ENCODE measurements at regions not wholly inside any gene's neighbourhood (a gene's known extent, or its start where the extent isn't known, plus 50 kb on each side); places are given as distances from the start of the nearest gene placed in this dataset.

DNA sequence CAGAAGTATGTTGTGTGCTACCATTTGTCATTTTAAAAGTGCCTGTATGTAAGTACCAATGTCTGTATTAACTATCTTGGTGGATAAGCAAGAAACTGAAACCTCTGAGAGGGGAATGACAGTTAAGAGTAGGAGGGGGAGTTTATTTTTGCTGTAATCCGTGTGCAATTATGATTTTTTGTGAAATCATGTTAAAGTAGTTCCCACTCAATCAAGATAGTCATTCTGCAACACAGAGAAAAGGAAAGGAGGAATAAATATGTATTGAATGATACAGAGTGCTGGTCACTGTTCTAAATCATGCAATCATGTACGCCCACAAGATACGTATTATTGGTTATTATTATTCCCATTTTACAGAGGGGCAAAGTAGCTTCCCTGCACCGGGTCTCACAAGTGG, 105.1 kb upstream of the UBE2E1 start:
- H3K27ac Mint-ChIP-seq: no peak overlapping the region
- DNase-seq (ENCODE audit: low spot score): no peak
- peaks cover 2% of the 10 kb centered on the region for H3K27me3 Mint-ChIP-seq (ENCODE audit: low read depth)
- H3K4me3 Mint-ChIP-seq (ENCODE audit: low read depth): no peak overlapping the region
- intact Hi-C loops (cut with micrococcal nuclease): no loop called here
- H3K4me1 Mint-ChIP-seq (ENCODE audit: low read depth): no peaks in the 10 kb centered on the region
- H3K9me3 Mint-ChIP-seq: no peaks in the 10 kb centered on the region
- no peaks in the 10 kb centered on the region for H3K36me3 Mint-ChIP-seq (ENCODE audit: low read depth)

DNA sequence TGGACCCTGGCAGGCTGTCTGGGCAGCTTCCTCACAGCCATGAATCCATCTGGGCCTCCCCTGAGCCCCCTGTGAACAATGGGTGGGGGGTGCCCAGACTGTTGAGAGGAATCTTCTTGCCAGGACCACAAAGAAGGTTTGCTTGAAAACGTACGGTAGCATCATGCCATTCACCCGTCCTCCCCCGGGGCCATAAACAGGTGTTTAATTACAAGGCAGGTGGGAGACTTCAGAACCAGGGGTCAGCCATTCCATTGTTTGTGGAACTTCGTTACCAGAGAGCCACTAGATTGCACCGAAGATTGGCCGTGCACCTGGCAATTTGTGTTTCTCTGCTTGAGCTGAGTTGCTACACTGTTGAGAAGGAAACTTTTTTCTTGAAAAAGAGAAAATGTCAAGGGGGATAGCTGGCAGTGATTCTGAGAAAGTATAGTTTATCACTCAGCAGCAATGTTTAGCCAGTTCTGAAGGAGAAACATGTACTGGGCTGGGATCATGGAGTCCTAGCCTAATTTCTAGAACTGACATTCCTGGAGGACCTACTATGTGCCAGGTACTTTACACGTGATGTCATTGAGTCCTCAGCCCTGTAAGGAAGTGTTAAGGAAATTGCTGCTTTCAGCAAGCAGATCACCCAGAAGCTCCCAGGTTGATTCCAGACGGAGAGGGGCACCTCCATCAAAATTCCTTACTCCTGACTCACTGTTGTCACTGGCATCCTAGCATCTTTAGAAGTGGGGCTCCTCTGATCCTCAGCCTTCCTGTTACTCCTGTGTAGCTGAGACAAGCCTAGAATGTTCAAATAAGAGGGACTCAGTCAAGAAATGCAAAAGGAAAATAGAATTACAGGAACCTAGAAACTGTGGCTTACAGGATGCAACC, 103.8 kb upstream of the UBE2E1 start:
- H3K9me3 Mint-ChIP-seq: no peaks in the 10 kb centered on the region
- peaks cover 4% of the 10 kb centered on the region for H3K27me3 Mint-ChIP-seq (ENCODE audit: low read depth)
- H3K27ac Mint-ChIP-seq: no peak overlapping the region
- H3K36me3 Mint-ChIP-seq (ENCODE audit: low read depth): no peaks in the 10 kb centered on the region
- no peak overlapping the region for H3K4me3 Mint-ChIP-seq (ENCODE audit: low read depth)
- intact Hi-C loops (cut with micrococcal nuclease): no loop called here
- no peaks in the 10 kb centered on the region for H3K4me1 Mint-ChIP-seq (ENCODE audit: low read depth)
- no peak for DNase-seq (ENCODE audit: low spot score)

DNA sequence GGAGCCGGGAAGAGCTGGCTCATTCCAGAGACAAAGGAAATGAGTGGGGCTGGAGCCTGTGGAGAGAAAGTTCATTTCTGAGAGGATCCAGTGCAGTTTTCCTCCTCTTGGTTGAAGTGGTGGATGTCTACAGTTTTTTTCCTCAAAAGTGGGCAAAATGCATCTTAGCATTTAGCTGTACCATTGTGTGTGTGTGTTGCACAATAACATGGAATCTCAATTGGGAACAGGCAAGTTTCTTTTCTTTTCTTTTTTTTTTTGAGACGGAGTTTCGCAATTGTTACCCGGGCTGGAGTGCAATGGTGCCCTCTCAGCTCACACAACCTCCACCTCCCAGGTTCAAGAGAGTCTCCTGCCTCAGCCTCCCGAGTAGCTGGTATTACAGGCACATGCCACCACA, 101.5 kb upstream of the UBE2E1 start:
- Mint-ChIP-seq H3K27ac (no peak overlapping the region), H3K27me3 (ENCODE audit: low read depth) (peaks cover 4% of the 10 kb centered on the region), H3K4me3 (ENCODE audit: low read depth) (no peak overlapping the region), H3K4me1 (ENCODE audit: low read depth) (no peaks in the 10 kb centered on the region), H3K36me3 (ENCODE audit: low read depth) (no peaks in the 10 kb centered on the region), H3K9me3 (no peaks in the 10 kb centered on the region)
- intact Hi-C loops (cut with micrococcal nuclease): no loop called here
- no peak for DNase-seq (ENCODE audit: low spot score)

DNA sequence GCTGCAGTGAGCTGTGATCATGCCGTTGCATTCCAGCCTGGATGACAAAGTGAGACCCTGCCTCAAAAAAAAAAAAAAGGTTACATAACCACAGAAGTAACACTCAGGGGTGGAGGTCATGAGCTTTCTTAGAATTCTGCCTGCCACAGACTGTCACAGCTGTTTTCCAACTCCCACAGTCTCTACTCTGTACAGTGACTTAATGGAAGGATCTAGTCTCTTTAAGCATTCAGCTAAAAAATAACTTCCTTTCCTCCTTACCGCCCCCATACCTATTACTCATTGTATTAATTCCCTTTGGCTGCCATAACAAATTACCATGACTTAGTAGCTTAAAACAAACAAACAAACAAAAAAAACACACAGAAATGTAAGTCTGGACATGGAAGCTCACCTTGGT, 99.6 kb upstream of the UBE2E1 start:
- Mint-ChIP-seq H3K4me1 (ENCODE audit: low read depth) (no peaks in the 10 kb centered on the region), H3K27ac (no peak overlapping the region), H3K27me3 (ENCODE audit: low read depth) (peaks cover 7% of the 10 kb centered on the region), H3K9me3 (no peaks in the 10 kb centered on the region), H3K4me3 (ENCODE audit: low read depth) (no peak overlapping the region), H3K36me3 (ENCODE audit: low read depth) (no peaks in the 10 kb centered on the region)
- no peak for DNase-seq (ENCODE audit: low spot score)
- intact Hi-C loops (cut with micrococcal nuclease): no loop called here

DNA sequence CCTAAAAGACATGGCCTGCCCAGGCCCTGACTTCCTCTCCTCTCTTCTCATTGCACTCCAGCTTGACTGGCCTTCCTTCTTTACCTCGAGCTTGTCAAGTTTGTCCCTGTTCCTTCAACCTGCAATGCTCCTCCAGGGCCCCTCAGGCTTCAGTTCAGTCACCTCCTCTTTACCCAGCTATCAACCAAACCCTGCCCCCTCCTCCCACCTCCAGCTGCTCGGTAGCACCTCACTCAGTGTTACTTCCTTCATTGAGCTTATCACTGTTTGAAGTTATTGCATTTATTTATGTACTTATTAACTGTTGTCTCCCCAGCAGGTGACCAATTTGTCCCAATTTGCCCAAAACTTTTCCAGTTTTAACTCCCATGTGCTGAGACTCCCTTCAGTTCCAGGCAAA, 95.8 kb upstream of the UBE2E1 start:
- Mint-ChIP-seq H3K27ac (no peak overlapping the region), H3K4me3 (ENCODE audit: low read depth) (no peak overlapping the region), H3K27me3 (ENCODE audit: low read depth) (peaks cover 15% of the 10 kb centered on the region), H3K9me3 (no peaks in the 10 kb centered on the region), H3K36me3 (ENCODE audit: low read depth) (no peaks in the 10 kb centered on the region), H3K4me1 (ENCODE audit: low read depth) (no peaks in the 10 kb centered on the region)
- DNase-seq (ENCODE audit: low spot score): no peak
- intact Hi-C loops (cut with micrococcal nuclease): no loop called here

DNA sequence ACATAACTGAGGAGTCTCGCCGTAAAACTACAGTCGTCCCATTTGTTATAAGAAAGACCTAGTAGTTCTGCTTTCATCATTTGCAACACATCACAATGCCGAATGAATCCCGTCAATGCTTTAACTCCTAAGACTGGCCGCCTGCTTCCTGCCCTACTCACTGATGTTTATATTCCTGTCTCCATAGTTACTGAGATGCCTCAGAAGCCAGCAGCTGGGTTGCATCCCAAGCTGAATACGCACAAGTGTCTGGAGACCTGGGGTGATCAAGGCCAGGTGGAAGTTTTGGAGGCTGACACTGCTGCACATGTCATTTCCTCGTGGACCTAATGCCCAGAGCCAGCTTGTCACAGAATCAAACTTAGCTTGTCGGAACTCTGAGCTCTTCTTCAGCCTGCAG, 95.2 kb upstream of the UBE2E1 start:
- no peak for DNase-seq (ENCODE audit: low spot score)
- intact Hi-C loops (cut with micrococcal nuclease): no loop called here
- H3K27ac Mint-ChIP-seq: no peak overlapping the region
- no peak overlapping the region for H3K4me3 Mint-ChIP-seq (ENCODE audit: low read depth)
- peaks cover 16% of the 10 kb centered on the region for H3K27me3 Mint-ChIP-seq (ENCODE audit: low read depth)
- no peaks in the 10 kb centered on the region for H3K4me1 Mint-ChIP-seq (ENCODE audit: low read depth)
- H3K9me3 Mint-ChIP-seq: no peaks in the 10 kb centered on the region
- H3K36me3 Mint-ChIP-seq (ENCODE audit: low read depth): no peaks in the 10 kb centered on the region

DNA sequence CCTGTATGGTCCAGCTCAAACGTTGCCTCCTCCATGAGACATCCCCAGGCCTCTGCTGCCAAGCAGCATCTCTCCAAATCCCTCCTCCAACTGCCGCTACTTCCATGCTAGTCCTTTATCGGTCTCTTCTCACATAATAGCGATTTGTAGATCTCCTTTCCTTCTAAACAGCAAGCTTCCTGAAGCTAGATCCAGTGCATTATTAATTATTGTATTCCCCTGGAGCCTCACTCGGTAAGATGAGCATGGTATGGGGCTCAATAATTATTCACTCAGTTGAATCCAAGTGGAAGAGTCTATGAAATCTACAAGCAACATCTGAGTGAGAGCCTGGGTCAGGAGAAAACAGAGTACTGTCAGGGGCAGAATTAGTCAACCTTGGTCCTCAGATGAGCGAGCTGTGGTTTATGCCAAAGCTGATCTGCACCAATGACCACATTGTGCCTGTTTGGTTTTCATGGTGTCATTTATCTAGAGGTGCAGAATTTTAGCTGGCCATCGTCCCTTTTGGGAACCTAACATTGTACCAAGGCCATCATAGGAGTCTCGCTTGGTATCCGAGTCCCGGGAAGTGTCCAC, 93.8 kb upstream of the UBE2E1 start:
- H3K36me3 Mint-ChIP-seq (ENCODE audit: low read depth): no peaks in the 10 kb centered on the region
- H3K4me3 Mint-ChIP-seq (ENCODE audit: low read depth): no peak overlapping the region
- peaks cover 17% of the 10 kb centered on the region for H3K27me3 Mint-ChIP-seq (ENCODE audit: low read depth)
- intact Hi-C loops (cut with micrococcal nuclease): no loop called here
- no peak for DNase-seq (ENCODE audit: low spot score)
- H3K9me3 Mint-ChIP-seq: no peaks in the 10 kb centered on the region
- H3K4me1 Mint-ChIP-seq (ENCODE audit: low read depth): no peaks in the 10 kb centered on the region
- H3K27ac Mint-ChIP-seq: no peak overlapping the region

DNA sequence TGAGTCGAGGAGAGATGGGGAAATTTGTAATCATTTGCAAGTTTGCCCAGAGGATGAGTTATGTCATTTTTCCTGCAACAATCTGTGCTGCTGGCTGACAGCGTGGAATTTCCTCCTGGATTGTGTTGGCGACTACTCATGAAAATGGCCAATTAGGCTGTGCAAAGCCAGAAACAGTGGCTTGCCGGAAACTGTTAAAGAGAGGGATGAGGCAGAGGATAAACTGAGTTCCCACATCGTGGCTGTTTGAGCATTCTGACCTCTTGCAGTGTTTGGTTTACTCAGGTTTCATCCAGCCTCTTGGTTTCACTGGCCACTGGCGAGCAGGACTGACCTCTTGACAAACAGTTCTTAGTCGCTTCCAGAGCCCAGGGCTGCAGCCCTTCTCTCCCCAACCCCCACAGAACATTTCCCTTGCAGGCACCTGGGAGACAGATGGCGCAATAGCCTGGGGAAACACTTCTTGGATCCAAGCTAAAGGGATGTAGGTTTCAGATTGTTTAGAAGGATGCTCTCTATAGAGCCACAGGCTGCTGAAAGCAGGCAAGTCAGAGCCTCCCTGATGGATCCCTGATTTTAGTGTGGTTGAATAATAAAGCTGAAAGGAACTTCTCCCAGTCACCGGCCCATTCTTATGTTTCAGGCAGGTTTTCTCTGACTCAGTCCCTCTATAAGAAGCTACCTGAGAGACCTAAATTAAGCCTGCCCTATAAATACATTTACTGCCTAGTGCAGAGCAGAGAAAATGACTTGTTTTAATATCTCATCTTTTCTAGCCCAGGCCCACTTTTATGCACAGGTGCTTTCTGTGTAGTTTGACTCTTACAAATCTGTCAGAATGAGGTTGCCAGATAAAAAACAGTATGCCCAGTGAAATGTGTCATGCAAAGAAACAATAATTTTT, 92.8 kb upstream of the UBE2E1 start:
- no peak for DNase-seq (ENCODE audit: low spot score)
- H3K9me3 Mint-ChIP-seq: no peaks in the 10 kb centered on the region
- peaks cover 17% of the 10 kb centered on the region for H3K27me3 Mint-ChIP-seq (ENCODE audit: low read depth)
- H3K4me1 Mint-ChIP-seq (ENCODE audit: low read depth): no peaks in the 10 kb centered on the region
- intact Hi-C loops (cut with micrococcal nuclease): no loop called here
- H3K27ac Mint-ChIP-seq: no peak overlapping the region
- H3K36me3 Mint-ChIP-seq (ENCODE audit: low read depth): no peaks in the 10 kb centered on the region
- no peak overlapping the region for H3K4me3 Mint-ChIP-seq (ENCODE audit: low read depth)

DNA sequence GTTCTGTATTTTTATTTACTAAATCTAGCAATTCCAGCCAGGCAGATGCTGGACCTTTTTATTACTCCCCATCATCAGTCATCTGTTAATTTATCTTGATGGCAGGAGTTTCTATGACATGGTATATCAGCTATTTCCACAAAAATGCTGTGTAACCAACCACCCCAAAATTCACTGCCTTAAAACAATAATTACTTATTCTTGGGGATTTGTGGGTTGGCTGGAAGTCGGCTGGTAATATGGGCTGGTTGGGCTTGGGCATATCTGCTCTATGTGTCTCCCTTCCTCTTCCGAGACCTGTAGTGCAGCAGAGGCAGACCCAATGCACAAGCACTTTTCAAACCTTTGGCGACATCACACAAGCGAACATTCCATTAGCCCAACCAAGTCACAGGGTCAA, 92.1 kb upstream of the UBE2E1 start:
- H3K4me3 Mint-ChIP-seq (ENCODE audit: low read depth): no peak overlapping the region
- peaks cover 19% of the 10 kb centered on the region for H3K27me3 Mint-ChIP-seq (ENCODE audit: low read depth)
- no peaks in the 10 kb centered on the region for H3K9me3 Mint-ChIP-seq
- no peaks in the 10 kb centered on the region for H3K36me3 Mint-ChIP-seq (ENCODE audit: low read depth)
- DNase-seq (ENCODE audit: low spot score): no peak
- H3K4me1 Mint-ChIP-seq (ENCODE audit: low read depth): no peaks in the 10 kb centered on the region
- intact Hi-C loops (cut with micrococcal nuclease): no loop called here
- no peak overlapping the region for H3K27ac Mint-ChIP-seq

DNA sequence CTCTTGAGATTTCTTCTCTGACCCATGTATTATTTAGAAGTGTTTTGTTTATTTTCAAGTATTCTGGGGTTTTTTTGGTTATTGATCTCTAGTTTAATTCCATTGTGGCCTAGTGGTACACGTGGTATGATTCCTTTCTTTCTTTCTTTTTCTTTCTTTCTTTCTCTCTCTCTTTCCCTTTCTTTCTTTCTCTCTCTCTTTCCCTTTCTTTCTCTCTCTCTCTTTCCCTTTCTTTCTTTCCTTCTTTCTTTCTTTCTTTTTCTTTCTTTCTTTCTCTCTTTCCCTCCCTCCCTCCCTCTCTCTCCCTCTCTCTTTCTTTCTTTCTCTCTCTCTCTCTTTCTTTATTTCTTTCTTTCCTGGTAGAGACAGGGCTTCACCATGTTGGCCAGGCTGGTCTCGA, 85.7 kb upstream of the UBE2E1 start:
- Mint-ChIP-seq H3K27me3 (ENCODE audit: low read depth) (peaks cover 8% of the 10 kb centered on the region), H3K36me3 (ENCODE audit: low read depth) (no peaks in the 10 kb centered on the region), H3K9me3 (no peaks in the 10 kb centered on the region), H3K27ac (no peak overlapping the region), H3K4me1 (ENCODE audit: low read depth) (no peaks in the 10 kb centered on the region), H3K4me3 (ENCODE audit: low read depth) (no peak overlapping the region)
- intact Hi-C loops (cut with micrococcal nuclease): no loop called here
- no peak for DNase-seq (ENCODE audit: low spot score)

DNA sequence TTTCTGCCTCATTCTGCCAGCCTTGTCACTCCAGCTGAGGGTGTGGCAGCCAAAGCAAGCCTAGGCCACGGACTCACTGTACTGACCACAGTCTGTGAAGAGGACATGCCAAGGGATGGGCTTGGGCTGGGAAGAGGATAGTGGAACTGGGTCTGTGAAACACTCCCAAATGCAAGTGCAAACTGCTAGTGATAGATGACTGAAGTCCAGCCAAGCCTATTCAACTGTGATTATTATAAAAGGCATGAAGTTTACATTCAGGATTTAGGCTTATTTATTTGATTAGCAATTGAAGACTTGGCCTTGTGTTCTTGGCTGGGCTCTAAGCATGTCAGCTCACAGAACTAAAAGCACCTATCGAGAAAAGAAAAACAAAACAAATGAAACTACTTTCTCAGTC, 84.9 kb upstream of the UBE2E1 start:
- peaks cover 6% of the 10 kb centered on the region for H3K27me3 Mint-ChIP-seq (ENCODE audit: low read depth)
- H3K36me3 Mint-ChIP-seq (ENCODE audit: low read depth): no peaks in the 10 kb centered on the region
- no peaks in the 10 kb centered on the region for H3K9me3 Mint-ChIP-seq
- no peak overlapping the region for H3K4me3 Mint-ChIP-seq (ENCODE audit: low read depth)
- no peaks in the 10 kb centered on the region for H3K4me1 Mint-ChIP-seq (ENCODE audit: low read depth)
- DNase-seq (ENCODE audit: low spot score): no peak
- intact Hi-C loops (cut with micrococcal nuclease): no loop called here
- no peak overlapping the region for H3K27ac Mint-ChIP-seq

DNA sequence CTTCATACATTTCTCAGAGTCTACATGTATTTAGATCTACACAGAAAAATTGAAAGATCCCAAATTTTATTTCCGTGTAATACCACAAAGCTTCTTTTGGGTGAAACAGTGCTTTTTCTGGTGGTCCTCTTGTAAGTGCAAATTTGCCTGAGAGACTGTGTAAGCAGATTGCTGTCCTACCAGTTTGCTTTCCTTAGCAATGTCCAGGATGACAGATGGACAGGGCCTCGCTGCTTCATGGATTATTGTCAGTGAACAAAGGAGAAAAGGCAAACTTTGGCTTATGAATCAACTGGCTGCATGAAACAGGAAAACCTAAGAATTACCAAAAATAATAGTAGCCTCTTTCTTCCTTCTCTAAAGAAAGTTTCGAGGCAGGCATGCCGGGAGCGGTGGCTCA, 82.6 kb upstream of the UBE2E1 start:
- Mint-ChIP-seq H3K4me3 (ENCODE audit: low read depth) (no peak overlapping the region), H3K9me3 (no peaks in the 10 kb centered on the region), H3K27ac (no peak overlapping the region), H3K27me3 (ENCODE audit: low read depth) (peaks cover 5% of the 10 kb centered on the region), H3K4me1 (ENCODE audit: low read depth) (peaks cover 8% of the 10 kb centered on the region), H3K36me3 (ENCODE audit: low read depth) (no peaks in the 10 kb centered on the region)
- no peak for DNase-seq (ENCODE audit: low spot score)
- intact Hi-C loops (cut with micrococcal nuclease): no loop called here

DNA sequence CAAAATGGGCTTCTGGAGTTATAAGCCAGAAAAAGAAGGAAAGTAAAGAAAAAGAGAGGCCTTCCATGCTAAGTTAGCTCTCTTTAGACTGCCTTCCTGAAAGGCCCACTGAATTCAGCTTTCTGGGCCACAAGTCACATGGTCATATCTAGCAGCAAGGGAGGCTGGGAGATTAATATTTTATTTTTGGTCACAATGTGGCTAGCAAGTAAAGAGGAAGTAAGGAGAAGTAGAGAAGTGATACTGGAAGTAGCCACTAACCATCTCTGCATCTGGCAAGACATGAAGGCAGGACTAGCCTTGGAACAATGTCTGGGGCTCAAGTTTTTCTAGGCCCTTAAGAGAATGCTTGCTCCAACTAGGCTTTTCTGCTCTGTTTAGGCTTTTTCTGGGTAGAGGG, 81.8 kb upstream of the UBE2E1 start:
- H3K4me3 Mint-ChIP-seq (ENCODE audit: low read depth): no peak overlapping the region
- no peak overlapping the region for H3K27ac Mint-ChIP-seq
- intact Hi-C loops (cut with micrococcal nuclease): no loop called here
- no peak for DNase-seq (ENCODE audit: low spot score)
- H3K4me1 Mint-ChIP-seq (ENCODE audit: low read depth): peaks cover 8% of the 10 kb centered on the region
- no peaks in the 10 kb centered on the region for H3K9me3 Mint-ChIP-seq
- H3K36me3 Mint-ChIP-seq (ENCODE audit: low read depth): no peaks in the 10 kb centered on the region
- peaks cover 3% of the 10 kb centered on the region for H3K27me3 Mint-ChIP-seq (ENCODE audit: low read depth)

Data from activated T-helper 2 cell treated with anti-CD3 and anti-CD28 coated beads, Interferon-gamma antibody, Interleukin-2, Interleukin-4, amounts not matched to agents 10 μg/mL and 5 μg/mL and 100 μg/mL, durations not matched to agents 14 hours and 24 hours and 36 hours (primary cell).